KOPT-K1 (cell line): ENCODE measurements at regions not wholly inside any gene's neighbourhood (a gene's known extent, or its start where the extent isn't known, plus 50 kb on each side); places are given as distances from the start of the nearest gene placed in this dataset.

Source experiments
- H3K27ac ChIP-seq: fragments of 200-600 bp; sonication (generic); 2 replicates; pipeline ENCODE4 v1.5.1; 2016; ENCODE audit warnings: antibody characterized with exemption, mild to moderate bottlenecking, low read depth, low read length; ENCODE audit not compliant: poor library complexity, severe bottlenecking
- H3K36me3 ChIP-seq: fragments of 200-600 bp; sonication (generic); 2 replicates; pipeline ENCODE4 v1.5.1; 2017; ENCODE audit warnings: antibody characterized with exemption, mild to moderate bottlenecking, low read length, moderate library complexity; ENCODE audit not compliant: insufficient read depth
- H3K9me3 ChIP-seq: fragments of 200-600 bp; sonication (generic); 2 replicates; pipeline ENCODE4 v1.5.1; 2017; ENCODE audit warnings: antibody characterized with exemption, low read length, mild to moderate bottlenecking; ENCODE audit not compliant: insufficient read depth, poor library complexity, severe bottlenecking

DNA sequence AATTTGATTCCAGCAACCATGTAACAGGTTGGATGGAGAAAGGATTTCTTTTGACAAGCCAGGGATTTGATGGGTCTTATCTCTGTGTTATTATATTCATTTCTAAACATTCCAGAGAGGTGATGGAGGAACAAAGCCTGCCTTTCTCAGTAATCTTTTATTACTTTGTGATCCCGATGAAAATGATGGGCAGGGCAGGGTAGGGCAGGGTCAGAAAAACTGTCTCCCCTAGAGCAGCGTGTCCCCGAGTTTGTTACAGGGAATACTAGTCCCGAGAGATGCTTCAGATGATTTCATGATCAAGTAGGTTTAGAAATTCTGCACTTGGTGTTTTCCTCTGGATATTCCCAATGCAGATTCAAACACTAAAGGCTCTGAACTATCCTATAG lies 111.8 kb upstream of the RGMA start:
- no peak overlapping the region for H3K27ac ChIP-seq
- H3K36me3 ChIP-seq, result no peaks in the 10 kb centered on the region
- H3K9me3 ChIP-seq, result peaks cover 7% of the 10 kb centered on the region

DNA sequence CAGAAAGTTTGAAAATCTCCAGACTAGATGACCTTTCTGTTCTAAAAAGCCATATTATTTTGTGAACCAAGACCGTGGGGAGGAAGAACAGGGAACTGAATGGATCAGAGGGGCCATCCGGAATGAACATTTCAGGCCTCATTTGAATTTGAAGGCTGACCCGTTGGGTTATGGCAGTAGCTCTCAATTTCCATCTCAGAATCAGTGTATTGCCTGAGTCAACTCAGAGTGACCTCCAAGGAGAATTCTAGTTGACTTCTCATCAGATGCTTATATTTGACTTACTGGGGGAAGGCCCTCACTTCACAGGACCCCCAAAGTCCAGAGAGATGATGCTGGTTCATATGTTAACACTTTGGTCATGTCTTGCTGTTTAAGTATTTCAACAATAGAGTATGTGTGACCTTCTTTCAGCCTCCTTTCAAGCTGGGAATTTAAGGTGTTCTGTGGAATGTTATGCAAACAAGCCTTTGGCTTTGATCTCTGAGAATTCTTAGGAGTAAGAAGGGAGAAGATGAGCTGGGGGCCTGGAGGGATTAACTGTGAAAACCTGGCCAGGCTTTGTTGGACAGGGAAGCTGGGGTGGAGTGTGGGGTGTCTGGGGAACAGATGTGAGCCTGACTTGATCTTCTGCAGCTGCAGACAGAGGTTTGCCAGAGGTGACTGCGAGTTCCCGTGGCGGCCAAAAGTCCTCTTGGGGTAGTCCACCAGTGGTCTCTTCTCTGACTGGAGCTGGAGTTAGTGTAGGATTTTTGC lies 111.2 kb upstream of the RGMA start:
- peaks cover 7% of the 10 kb centered on the region for H3K9me3 ChIP-seq

GRCh38 chr15:93196135-93196670 lies 107.2 kb upstream of the RGMA start:
- Histone ChIP-seq H3K27ac (no peak overlapping the region), H3K36me3 (no peaks in the 10 kb centered on the region), H3K9me3 (peaks cover 7% of the 10 kb centered on the region)

More for the DNA sequence above, 111.2 kb upstream of the RGMA start:
- Histone ChIP-seq H3K27ac (no peak overlapping the region), H3K36me3 (no peaks in the 10 kb centered on the region)

DNA sequence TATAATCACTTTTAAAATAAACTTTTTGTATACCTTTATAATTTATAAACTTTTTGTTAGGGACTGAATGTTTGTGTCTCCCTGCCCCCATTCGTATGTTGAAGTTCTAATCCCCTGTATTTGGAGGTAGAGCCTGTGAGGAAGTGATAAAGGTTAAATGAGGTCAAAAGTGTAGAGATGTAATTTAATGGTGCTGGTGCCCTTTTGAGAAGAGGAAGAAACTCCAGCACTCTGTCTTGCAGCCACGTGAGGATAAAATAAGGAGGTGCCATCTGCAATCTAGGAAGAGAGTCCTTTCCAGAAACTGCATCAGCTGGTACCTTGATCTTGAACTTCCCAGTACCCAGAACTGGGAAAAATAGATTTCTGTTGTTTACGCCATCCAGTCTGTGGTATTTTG lies 106.1 kb upstream of the RGMA start:
- no peaks in the 10 kb centered on the region for H3K36me3 ChIP-seq
- no peak overlapping the region for H3K27ac ChIP-seq
- peaks cover 7% of the 10 kb centered on the region for H3K9me3 ChIP-seq

GRCh38 chr15:93190238-93190637 lies 101.2 kb upstream of the RGMA start:
- no peaks in the 10 kb centered on the region for H3K9me3 ChIP-seq
- H3K36me3 ChIP-seq, result no peaks in the 10 kb centered on the region
- H3K27ac ChIP-seq, result no peak overlapping the region

DNA sequence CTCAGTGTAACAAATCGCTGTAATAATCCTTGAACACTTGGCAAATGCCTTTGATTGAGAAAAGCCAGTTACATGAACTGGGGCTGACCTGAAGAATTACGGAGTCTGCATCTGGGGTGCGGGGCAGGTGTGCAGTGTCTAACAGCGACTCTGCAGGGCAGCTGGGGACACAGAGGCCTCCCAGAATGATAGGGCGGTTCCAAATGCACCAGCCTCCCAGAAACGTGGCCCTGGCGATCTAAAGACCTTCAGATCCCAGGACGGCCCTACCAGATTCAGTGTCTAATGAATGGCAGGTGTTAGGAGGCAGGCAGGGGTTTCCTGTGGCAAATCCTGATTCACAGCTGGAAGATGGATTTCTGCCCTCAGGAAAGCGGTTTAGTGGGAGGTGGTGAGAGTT lies 100.5 kb upstream of the RGMA start:
- Histone ChIP-seq H3K36me3 (no peaks in the 10 kb centered on the region), H3K27ac (no peak overlapping the region)

DNA sequence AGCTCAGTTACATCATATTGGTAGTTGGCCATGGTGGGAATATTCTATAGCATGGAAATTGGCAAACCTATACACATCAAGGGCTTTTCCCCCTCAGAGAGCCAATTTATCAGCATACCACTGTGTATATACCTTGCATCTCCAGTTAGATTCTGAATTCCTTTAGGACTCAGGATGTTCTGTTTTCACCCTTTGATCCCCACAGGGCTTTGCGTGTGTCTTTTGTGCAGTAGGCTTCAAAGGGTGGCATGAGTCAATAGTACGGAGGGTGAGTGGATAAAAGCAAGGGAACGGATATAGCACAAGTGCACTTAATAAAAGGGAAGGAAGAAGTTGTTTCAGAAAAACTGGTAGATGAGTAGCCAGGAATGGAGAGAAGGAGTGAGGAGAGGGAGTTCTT lies 99.2 kb upstream of the RGMA start:
- Histone ChIP-seq H3K27ac (no peak overlapping the region), H3K9me3 (no peaks in the 10 kb centered on the region), H3K36me3 (no peaks in the 10 kb centered on the region)

More for the DNA sequence above, 100.5 kb upstream of the RGMA start:
- no peaks in the 10 kb centered on the region for H3K9me3 ChIP-seq

DNA sequence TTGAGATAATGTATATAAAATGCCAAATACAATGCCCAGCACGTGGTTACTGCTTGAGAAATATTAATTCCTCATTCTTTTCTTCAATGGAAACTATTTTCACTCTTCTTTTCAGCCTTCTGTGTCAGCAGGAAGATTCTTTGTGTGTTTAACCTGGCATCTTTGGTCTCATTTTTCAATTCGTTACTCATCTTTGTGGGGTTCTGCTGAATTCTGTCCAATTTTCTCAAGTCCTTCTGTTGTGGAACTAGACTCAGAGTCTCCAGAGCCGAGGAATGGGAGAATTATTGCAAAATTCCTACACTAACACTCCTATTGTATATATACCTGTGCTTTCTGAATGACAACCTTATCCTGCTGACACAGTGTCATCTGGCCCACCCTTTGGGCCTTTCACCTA lies 96.8 kb upstream of the RGMA start:
- no peaks in the 10 kb centered on the region for H3K36me3 ChIP-seq
- no peaks in the 10 kb centered on the region for H3K9me3 ChIP-seq
- H3K27ac ChIP-seq, result no peak overlapping the region

DNA sequence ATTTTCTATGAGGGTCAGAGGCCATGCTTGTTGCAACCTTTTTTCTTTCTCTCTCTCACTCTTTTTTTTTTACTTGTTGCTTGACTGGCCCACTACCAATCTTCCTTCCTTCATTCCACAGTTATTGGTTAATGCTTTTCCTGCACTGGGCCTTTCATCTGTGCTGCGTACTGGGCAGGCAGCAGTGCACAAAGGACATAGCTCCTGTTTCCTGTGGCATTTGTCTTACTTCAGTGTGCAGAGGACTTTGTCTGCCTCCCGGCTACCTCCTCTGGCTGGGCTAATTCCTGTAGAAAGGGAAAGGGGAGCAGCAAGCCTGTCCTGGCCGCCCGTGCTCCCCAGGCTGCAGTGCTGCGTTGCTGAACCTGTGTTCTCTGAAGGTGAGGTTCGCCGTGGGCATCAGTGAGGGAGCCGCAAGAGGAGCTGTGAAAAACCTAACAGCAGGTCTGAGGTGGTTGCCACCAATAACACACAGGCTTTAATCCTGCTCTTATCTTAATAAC lies 93.7 kb upstream of the RGMA start:
- Histone ChIP-seq H3K9me3 (no peaks in the 10 kb centered on the region), H3K36me3 (no peaks in the 10 kb centered on the region), H3K27ac (no peak overlapping the region)

GRCh38 chr15:93180656-93181055 lies 91.6 kb upstream of the RGMA start:
- no peak overlapping the region for H3K27ac ChIP-seq
- no peaks in the 10 kb centered on the region for H3K36me3 ChIP-seq

DNA sequence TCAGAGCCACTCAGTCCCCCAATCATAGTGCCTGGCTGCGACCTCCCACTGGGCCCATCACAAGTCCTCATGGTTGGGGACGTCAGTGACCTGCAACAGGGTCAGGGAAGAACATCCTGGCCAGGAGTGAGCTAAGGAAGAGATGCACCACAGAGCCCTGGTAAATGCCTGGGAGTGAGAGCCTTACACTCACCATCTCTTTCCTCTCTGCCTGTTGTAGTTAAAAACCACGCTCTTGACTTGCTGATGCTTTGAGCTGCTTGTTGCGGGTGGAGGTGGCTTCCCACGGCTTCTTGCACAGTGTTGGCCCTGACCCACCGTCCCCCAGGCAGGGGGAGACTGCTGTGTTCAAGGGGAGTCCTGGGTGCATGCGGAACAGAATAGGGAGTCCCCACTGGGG lies 91.1 kb upstream of the RGMA start:
- H3K27ac ChIP-seq, result no peak overlapping the region
- no peaks in the 10 kb centered on the region for H3K9me3 ChIP-seq
- no peaks in the 10 kb centered on the region for H3K36me3 ChIP-seq

More at GRCh38 chr15:93180656-93181055, 91.6 kb upstream of the RGMA start:
- no peaks in the 10 kb centered on the region for H3K9me3 ChIP-seq

DNA sequence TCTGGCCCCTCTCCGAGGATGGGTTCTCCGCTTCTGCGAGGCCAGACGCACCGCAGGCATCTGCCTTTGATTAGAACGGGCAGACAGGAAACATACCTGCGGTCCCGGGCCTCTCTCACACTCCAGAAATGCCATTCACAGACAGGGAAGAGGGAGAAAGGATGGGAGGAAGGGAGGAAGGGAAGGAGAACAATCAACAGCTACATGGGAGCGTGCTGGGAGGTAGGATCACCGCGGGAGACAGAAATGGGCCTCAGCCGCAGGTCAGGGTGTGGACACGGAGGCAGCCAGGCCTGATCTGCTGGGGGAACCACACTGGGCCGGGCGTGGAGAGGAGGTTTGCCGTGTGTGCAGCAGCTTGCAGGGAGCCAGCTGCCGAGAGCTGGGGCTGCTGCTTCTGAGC lies 90.7 kb upstream of the RGMA start:
- Histone ChIP-seq H3K27ac (no peak overlapping the region), H3K36me3 (no peaks in the 10 kb centered on the region), H3K9me3 (no peaks in the 10 kb centered on the region)

- no peaks in the 10 kb centered on the region for H3K36me3 ChIP-seq
- peaks cover 4% of the 10 kb centered on the region for H3K9me3 ChIP-seq
- no peak overlapping the region for H3K27ac ChIP-seq
These were observed 90.1 kb upstream of the RGMA start for GRCh38 chr15:93179072-93179471.

DNA sequence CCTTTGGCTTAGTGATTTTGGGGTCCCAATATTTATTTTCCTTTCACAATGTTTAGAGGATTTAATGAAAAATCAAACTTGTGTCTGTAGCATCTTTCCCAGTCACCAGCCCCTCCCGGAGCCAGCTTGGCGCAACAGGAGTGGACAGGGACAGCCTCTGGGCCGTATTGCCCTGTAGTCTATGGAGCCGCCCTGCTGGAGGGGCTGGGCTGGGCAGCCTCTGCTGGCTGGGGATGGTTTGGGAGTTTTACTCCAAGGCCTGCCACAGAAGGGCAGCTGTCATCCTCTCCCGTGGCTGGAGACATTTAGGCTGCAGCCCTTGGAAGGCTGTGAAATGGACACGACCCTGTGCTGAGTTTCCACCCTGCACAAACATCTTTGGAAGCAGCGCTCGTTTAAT lies 89.4 kb upstream of the RGMA start:
- Histone ChIP-seq H3K27ac (no peak overlapping the region), H3K36me3 (no peaks in the 10 kb centered on the region), H3K9me3 (peaks cover 7% of the 10 kb centered on the region)

DNA sequence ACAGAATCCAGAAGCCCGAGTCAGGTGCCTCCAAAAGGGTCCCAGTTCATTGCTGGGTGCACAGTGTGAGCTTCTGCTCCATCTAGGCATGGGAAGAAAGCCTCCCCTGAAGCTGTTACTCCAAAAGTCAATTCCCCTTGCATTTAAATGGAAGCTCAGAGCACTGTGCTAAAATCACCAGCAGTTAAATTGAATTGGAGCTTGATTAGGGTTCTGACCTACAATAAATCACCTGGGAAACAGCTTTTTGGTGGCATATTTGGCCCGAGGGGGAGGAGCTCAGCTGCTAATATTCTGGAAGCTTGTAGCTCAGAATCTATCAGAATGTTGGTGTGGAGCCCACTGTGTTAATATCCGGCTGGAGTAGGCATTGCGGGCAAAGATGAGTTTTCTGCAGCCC lies 87.1 kb upstream of the RGMA start:
- Histone ChIP-seq H3K9me3 (peaks cover 7% of the 10 kb centered on the region), H3K36me3 (no peaks in the 10 kb centered on the region), H3K27ac (no peak overlapping the region)

- Histone ChIP-seq H3K36me3 (no peaks in the 10 kb centered on the region), H3K27ac (no peak overlapping the region), H3K9me3 (peaks cover 7% of the 10 kb centered on the region)
These were observed 85.8 kb upstream of the RGMA start for GRCh38 chr15:93174836-93175235.
